ENCODE measurements at regions not wholly inside any gene's neighbourhood (a gene's known extent, or its start where the extent isn't known, plus 50 kb on each side); places are given as distances from the start of the nearest gene placed in this dataset.

DNA sequence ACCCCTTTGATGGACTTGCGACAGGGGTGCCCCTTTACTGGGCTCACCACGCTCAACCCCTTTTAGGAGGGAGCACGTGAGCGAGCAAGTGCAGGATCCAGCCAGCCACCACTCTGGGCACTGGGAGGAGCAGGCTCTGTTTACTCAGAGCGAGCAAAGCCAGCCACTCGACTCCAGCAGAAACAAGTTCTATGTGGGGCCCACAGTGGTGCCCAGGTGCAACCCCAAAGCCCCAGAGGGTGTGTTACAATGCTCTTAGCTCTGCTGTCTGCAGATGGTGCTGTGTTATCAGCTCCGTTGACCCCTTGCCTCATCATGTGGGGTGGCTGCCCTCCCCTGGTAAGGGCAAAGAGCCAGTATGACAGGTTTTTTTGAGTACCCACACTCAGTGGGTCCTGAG is 120.3 kb upstream of the SUCLG2 start:
- DNase-seq, result no peak

DNA sequence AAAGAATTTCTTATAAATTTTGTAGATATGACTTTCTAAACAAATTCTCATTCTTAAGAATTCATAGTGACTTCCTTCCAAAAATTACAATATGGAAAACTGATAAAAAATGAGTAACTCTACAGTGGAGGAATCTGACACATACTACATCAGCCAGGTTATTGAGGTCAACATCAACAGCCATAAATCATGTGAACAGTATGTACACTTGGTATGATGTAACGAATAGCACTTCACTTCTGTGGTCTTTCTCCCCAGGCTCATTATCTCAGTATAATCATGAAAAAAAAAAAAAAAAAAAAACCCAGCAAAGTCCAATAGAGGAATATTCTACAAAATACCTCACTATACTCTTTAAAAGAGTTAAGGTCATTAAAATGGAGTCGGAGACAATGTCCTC is 111.2 kb upstream of the SUCLG2 start:
- no peak for DNase-seq

- DNase-seq, result no peak
These were observed 90.9 kb upstream of the SUCLG2 start for GRCh38 chr3:67745296-67745695.

DNA sequence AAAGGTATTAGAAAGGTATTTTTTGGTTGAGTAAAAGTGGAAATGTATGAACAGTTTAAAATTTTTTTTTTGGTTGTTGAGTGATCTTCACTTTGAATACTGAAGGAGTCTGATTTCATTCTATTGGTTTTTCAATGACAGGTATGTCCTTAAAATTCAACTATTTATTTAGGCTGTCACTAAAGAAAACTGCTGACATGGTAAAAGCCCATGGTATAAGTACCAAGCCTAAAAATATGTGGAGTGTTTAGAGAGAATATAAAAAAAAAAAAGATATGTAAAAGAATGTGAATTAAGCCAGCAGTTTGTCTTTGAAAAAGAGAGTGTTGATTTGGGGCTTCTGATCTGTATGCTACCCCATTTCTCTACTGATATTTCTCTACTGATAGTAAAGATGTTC is 90.3 kb upstream of the SUCLG2 start:
- DNase-seq, result no peak

- DNase-seq, result no peak
These were observed 85.4 kb upstream of the SUCLG2 start for GRCh38 chr3:67739851-67740250.

DNA sequence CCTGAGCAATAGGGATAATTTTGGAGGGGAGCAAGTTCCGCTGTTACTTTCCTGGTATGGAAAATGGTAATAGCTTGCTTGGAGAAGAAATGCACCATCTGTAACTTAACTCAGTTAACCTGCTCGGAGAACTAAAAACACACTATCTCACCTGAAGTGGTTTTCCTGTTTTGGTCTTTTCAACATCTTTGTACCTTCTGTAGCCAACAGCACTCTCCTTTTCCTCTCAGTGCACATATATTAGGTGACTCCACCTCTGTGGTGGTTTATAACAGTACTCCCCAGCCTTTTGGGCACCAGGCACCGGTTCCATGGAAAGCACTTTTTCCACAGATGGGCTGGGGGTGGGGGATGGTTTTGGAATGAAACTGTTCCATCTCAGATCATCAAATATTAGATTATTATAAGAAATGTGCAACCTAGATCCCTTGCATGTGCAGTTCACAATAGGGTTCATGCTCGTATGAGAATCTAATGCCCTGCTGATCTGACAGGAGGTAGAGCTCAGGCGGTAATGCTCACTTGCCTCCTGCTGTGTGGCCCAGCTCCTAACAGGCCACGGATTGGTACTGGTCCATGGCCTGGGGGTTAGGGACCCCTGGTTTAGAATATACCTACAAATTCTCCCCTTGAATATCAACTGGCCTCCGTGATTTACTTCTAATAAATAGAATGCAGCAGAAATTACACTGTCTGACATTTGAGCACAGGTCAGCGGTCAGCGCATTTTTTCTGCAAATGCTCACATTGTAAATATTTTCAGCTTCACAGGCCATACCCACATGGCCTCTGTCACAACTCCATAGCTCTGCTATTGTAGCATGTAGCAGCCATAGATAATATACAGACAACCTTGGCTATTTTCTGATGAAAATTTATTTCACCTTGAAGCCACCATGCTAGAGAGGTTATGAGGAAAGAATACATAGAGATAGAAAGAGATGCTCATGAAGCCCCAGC is 83.8 kb upstream of the SUCLG2 start:
- no peak for DNase-seq

DNA sequence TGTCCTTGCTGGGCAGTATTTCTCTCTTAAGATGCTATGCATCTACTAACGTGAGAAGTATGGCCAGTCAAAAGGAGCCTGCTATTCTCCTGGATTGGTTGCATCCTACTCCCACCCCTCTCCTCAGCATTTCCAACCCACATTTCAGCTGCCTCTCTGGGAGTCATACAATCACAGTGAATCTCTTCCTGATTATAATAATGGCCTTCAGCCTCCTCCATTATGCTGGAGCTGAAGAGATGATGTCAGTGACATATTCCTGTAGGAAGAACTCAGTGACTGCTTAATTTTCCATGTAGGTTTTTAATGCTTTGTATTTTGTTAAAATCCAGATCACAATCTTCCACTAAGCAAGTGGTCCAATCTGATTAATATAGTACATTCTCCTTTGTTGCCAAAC is 82.7 kb upstream of the SUCLG2 start:
- no peak for DNase-seq

DNA sequence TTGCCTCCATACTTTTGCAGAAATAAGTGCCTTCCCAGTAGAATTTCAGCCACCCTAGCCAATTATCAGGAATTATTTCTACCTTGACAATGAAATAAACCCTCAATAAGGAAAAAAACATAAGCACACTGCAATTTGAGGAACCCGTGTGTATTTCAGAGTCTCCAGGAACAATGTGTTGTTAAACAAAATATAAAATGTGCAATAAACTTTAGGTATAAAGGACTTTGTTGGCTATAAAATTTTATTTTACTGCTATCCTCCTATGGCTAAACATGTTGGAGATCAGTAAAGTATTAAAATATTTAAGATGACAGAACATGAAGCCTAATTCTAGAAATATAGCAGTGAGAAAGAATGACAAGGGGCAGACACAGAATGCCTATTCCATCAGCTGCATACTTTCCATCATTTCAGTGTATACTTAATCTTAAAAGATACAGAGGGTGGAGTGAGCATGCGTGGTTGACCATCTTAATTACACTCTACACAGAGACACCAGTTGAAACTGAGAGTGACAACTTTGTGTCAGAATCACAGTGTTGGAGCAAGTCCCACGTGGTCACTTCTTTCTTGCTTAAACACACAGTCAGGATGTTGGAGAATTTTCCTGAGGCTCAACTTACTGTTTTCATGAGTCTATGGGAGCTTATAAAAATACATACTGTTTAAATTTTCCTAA is 79.0 kb upstream of the SUCLG2 start:
- no peak for DNase-seq

DNA sequence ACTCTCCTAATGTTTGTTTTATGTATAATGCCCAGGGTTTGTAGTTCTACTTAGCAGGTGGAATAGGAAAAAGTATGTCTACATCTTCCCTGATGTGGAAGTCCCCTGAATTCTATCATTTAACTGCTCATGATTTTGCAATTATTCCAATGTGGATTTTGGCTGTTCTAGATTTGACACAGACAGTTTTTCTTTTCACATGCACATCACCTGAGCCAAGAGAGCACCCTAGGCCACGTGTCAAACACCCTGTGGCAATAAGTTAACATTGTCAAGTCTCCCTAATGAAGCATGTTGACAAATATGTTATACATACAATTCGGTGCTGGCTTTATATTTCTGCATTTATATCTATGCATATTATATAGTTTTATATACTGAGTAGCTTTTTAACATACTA is 70.0 kb upstream of the SUCLG2 start:
- DNase-seq, result no peak

DNA sequence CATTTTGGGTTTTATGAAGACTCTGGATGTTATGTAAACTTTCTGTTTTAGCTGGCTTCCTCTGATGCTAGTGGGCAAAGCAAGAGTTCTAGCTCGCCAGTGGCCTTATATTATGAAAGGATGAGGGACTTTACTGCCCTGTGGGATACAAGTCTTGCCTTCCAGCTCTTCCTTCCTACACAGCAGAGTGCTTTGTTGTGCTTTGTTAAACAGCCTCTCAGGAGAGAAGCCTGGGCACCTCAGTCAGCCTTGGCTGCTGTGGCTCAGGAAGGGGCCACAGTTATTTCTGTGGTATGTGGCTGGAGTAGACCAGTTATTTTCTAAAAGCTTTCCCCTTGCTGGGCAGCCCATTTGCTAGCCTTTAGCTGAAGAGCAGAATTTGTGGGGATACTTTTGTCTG is 69.5 kb upstream of the SUCLG2 start:
- no peak for DNase-seq

GRCh38 chr3:67719333-67719732 is 64.9 kb upstream of the SUCLG2 start:
- DNase-seq, result no peak

DNA sequence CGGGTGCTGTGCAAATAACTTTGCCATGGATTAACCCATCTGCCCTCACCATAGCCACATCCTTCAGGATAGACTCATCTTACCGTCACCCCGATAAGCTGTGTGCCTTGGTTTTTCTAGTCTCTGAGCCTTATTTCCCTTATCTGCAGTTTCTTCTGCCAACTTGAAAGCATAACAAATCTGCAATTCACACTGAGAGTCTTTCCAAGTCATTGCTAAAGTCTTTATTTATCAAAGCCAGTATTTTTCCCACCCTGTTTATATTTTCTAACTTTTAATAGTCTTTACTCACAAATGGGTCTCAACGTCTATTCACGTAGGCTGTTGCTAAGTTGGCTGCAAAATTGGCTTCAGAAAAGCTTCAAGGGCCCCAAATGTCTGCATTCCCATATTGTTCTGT is 61.6 kb upstream of the SUCLG2 start:
- no peak for DNase-seq

DNA sequence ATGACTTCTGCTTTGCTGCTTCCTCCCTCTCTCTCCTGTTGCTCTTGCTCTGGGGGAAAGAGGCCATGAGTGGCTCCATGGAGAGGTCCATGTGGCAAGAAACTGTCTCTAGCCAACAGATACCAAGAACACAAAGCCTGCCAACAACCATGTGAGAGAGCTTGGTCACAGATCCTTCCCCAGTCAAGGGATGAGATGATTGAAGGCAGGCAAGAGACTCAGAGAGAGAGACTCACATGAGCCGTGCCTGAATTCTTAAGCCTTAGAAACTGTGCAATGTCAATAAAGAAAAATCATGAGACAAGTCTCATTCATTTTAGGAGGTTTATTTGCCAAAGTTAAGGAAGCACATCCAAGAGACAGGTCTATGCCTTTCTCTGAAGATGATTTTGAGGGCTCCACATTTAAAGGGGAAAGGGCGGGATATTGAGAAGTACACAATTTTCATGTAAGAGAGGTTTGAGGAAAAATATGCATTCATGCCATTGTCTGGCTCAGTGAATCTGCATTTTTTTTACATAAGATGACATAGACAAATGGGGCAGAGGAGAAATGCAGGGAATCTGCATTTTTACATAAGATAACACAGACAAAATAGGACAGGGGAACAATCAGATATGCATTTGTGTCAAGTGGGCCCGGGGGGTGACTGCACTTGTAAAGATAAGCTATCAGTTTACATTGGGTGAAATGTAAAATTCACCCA is 59.5 kb upstream of the SUCLG2 start:
- no peak for DNase-seq

GRCh38 chr3:67712259-67712658 is 57.8 kb upstream of the SUCLG2 start:
- DNase-seq, result no peak

GRCh38 chr3:67710396-67710795 is 56.0 kb upstream of the SUCLG2 start:
- DNase-seq, result no peak

DNA sequence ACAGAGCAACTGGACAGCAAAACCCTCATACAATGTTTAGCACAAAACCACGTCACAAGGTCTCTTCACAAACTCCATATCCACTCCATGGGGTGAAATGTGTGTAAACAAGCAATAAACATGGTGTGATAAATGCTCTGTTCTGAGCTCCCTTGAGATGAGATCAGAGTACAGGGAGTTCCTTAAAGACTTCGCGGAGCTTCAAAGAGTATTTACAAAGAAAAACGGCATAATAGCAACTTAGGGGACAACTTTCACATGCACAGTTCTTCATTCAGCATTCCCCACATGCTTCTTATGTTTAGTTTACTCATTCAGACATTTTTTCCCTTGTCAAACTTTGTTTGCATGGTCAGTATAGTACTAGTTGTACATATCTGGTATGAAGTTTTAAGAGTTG is 52.5 kb upstream of the SUCLG2 start:
- DNase-seq, result no peak

DNA sequence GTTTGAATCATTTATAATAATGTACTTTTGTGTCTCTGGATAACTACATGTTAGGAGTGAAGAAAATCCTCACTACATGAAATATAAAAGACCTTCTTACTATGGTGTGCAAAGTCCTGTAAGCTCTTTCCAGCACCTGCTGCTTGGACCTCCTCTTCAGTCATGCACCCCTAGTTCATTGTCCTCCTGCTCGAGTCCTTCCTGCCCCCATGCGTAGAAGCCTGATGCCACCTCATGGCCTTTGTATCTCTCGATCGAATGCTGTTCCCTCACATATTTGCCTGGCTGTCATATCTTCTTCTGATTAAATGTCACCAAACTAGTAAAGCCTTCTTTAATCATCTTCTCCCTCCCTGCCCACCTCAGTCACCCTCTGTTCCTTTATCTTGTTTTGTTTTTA is 49.9 kb upstream of the SUCLG2 start:
- DNase-seq, result no peak

All from islet precursor cell (in vitro differentiated cells).